Stimulated activated CD4-positive, alpha-beta T cell treated with anti-CD3 and anti-CD28 coated beads, Interleukin-4, amount 100 ng/mL, for 48 hours (primary cell): ENCODE measurements at regions not wholly inside any gene's neighbourhood (a gene's known extent, or its start where the extent isn't known, plus 50 kb on each side); places are given as distances from the start of the nearest gene placed in this dataset.
"Not testable (repeated sequence)": the region's sequence is repeated elsewhere in the genome, so short reads cannot be mapped to it uniquely, and the experiment has no call there.

ENCODE experiments used
- DNase-seq, 2 donors: peaks; one replicate each; pipeline ENCODE4 v3.0.0-alpha.2; 2020; ENCODE audit warnings: low read depth in 2 of 2

GRCh38 chr2:195572895-195573683, 83.9 kb upstream of the SLC39A10 start:
- DNase-seq = no peak

GRCh38 chr2:195570329-195570728, 86.7 kb upstream of the SLC39A10 start:
- DNase-seq = no peak

- DNase-seq = no peak
Observed at GRCh38 chr2:195569255-195569654, 87.8 kb upstream of the SLC39A10 start.

GRCh38 chr2:195564625-195565135, 92.3 kb upstream of the SLC39A10 start:
- DNase-seq = not testable (repeated sequence)

- DNase-seq = peak in 1 of 2 donors; percentile 17
Observed at GRCh38 chr2:195563857-195564512, 93.0 kb upstream of the SLC39A10 start.

GRCh38 chr2:195562570-195563566, 94.2 kb upstream of the SLC39A10 start:
- DNase-seq = peak in 1 of 2 donors; percentile 16

- no peak for DNase-seq
Observed at GRCh38 chr2:195561116-195561921, 95.7 kb upstream of the SLC39A10 start.

- DNase-seq = no peak
Observed at GRCh38 chr2:195560209-195560895, 96.7 kb upstream of the SLC39A10 start.

- DNase-seq = peak in 1 of 2 donors; percentile 65
Observed at GRCh38 chr2:195559431-195559914, 97.6 kb upstream of the SLC39A10 start.

GRCh38 chr2:195555971-195556370, 101.1 kb upstream of the SLC39A10 start:
- DNase-seq = no peak

GRCh38 chr2:195552581-195552980, 104.4 kb upstream of the SLC39A10 start:
- no peak for DNase-seq

- no peak for DNase-seq
Observed at GRCh38 chr2:195548198-195548940, 108.7 kb upstream of the SLC39A10 start.

- DNase-seq = not testable (repeated sequence)
Observed at GRCh38 chr2:195547268-195547840, 109.7 kb upstream of the SLC39A10 start.

- DNase-seq = no peak
Observed at GRCh38 chr2:195545811-195546210, 111.2 kb upstream of the SLC39A10 start.

GRCh38 chr2:195543902-195544894, 112.8 kb upstream of the SLC39A10 start:
- no peak for DNase-seq

- no peak for DNase-seq
Observed at GRCh38 chr2:195543063-195543462, 114.0 kb upstream of the SLC39A10 start.

- no peak for DNase-seq
Observed at GRCh38 chr2:195542067-195542466, 115.0 kb upstream of the SLC39A10 start.

GRCh38 chr2:195538937-195539336, 118.1 kb upstream of the SLC39A10 start:
- DNase-seq = no peak
